Activated naive CD4-positive, alpha-beta T cell treated with anti-CD3 and anti-CD28 coated beads, Interleukin-2, amount 50 U/mL, for 16 hours (primary cell): ENCODE measurements at regions not wholly inside any gene's neighbourhood (a gene's known extent, or its start where the extent isn't known, plus 50 kb on each side); places are given as distances from the start of the nearest gene placed in this dataset.

ENCODE experiments used
- DNase-seq: peaks from one replicate; pipeline ENCODE4 v3.0.0-alpha.2; 2020

- DNase-seq: no peak
Observed at GRCh38 chr5:74309050-74309449, 331.5 kb downstream of the ENC1 start.

GRCh38 chr5:74306845-74307244 is 333.7 kb downstream of the ENC1 start:
- DNase-seq: no peak

- no peak for DNase-seq
Observed at GRCh38 chr5:74304536-74304935, 336.0 kb downstream of the ENC1 start.

GRCh38 chr5:74303578-74303977 is 336.9 kb downstream of the ENC1 start:
- no peak for DNase-seq

- DNase-seq: no peak
Observed at GRCh38 chr5:74301576-74301975, 339.0 kb downstream of the ENC1 start.

- DNase-seq: no peak
Observed at GRCh38 chr5:74300808-74301389, 339.6 kb downstream of the ENC1 start.

GRCh38 chr5:74299833-74300232 is 340.7 kb downstream of the ENC1 start:
- no peak for DNase-seq

- no peak for DNase-seq
Observed at GRCh38 chr5:74296685-74297408, 343.7 kb downstream of the ENC1 start.

- DNase-seq: no peak
Observed at GRCh38 chr5:74295676-74296075, 344.9 kb downstream of the ENC1 start.

- DNase-seq: no peak
Observed at GRCh38 chr5:74295141-74295540, 345.4 kb downstream of the ENC1 start.

- no peak for DNase-seq
Observed at GRCh38 chr5:74294231-74294705, 346.3 kb downstream of the ENC1 start.

GRCh38 chr5:74293182-74293581 is 347.3 kb downstream of the ENC1 start:
- no peak for DNase-seq

GRCh38 chr5:74290634-74291241 is 349.8 kb downstream of the ENC1 start:
- no peak for DNase-seq

- no peak for DNase-seq
Observed at GRCh38 chr5:74289691-74290090, 350.8 kb downstream of the ENC1 start.

- no peak for DNase-seq
Observed at GRCh38 chr5:74289238-74289637, 351.3 kb downstream of the ENC1 start.

- DNase-seq: no peak
Observed at GRCh38 chr5:74288448-74289108, 351.9 kb downstream of the ENC1 start.

GRCh38 chr5:74288038-74288437 is 352.5 kb downstream of the ENC1 start:
- DNase-seq: no peak

- no peak for DNase-seq
Observed at GRCh38 chr5:74286734-74287695, 353.5 kb downstream of the ENC1 start.

GRCh38 chr5:74285675-74286280 is 354.8 kb downstream of the ENC1 start:
- no peak for DNase-seq

GRCh38 chr5:74282490-74282889 is 358.0 kb downstream of the ENC1 start:
- no peak for DNase-seq

GRCh38 chr5:74281166-74281565 is 359.4 kb downstream of the ENC1 start:
- DNase-seq: no peak

- no peak for DNase-seq
Observed at GRCh38 chr5:74280306-74280705, 360.2 kb downstream of the ENC1 start.
